ENCODE measurements at regions not wholly inside any gene's neighbourhood (a gene's known extent, or its start where the extent isn't known, plus 50 kb on each side); places are given as distances from the start of the nearest gene placed in this dataset.

GRCh38 chr10:44034946-44035345, 350.0 kb downstream of the CXCL12 start:
- 83 to 100% methylated on average over 1 of the region's 1 CpG for WGBS, 2 donors (ENCODE audit: low coverage in 1 of 2)
- TF ChIP-seq POLR2A (IDR thresholded peaks at IDR 0.05) (no peak), POLR2AphosphoS5 (IDR thresholded peaks at IDR 0.05) (no peak), EP300 (IDR thresholded peaks at IDR 0.05; ENCODE audit: low read depth) (no peak), CTCF (IDR thresholded peaks at IDR 0.05) (no peak)
- Histone ChIP-seq H3K36me3 (no peaks in the 10 kb centered on the region), H3K9me3 (no peaks in the 10 kb centered on the region), H3K27me3 (no peaks in the 10 kb centered on the region), H3K4me3 (no peak overlapping the region), H3K4me1 (no peaks in the 10 kb centered on the region), H3K27ac (no peak overlapping the region)
- no peak for DNase-seq
- intact Hi-C loops (cut with DNase I; ENCODE audit: low total_unique reads), result no loop called here
- in situ Hi-C loops (cut with MboI; ENCODE audit: low pct_ligation_motif_present in 1 of 4, low pct_unique_long_range_greater_than_20kb in 1 of 4, low sequenced_read_pairs in 3 of 4), result loop anchor here in 2 of 4 donors (25.0 kb wide), 2 partner anchors 348 to 827 kb away; no protein-coding TSS in a partner anchor

- in situ Hi-C loops (cut with MboI; ENCODE audit: low pct_ligation_motif_present in 1 of 4, low pct_unique_long_range_greater_than_20kb in 1 of 4, low sequenced_read_pairs in 3 of 4), result loop anchor here in 2 of 4 donors (25.0 kb wide), 2 partner anchors 346 to 829 kb away; no protein-coding TSS in a partner anchor
- Histone ChIP-seq H3K4me1 (no peaks in the 10 kb centered on the region), H3K27me3 (no peaks in the 10 kb centered on the region), H3K9me3 (no peaks in the 10 kb centered on the region), H3K4me3 (no peak overlapping the region), H3K27ac (no peak overlapping the region), H3K36me3 (no peaks in the 10 kb centered on the region)
- no peak for DNase-seq
- 60 to 77% methylated on average over 3 of the region's 3 CpGs for WGBS, 2 donors (ENCODE audit: low coverage in 1 of 2)
- no peak for TF ChIP-seq POLR2AphosphoS5 (IDR thresholded peaks at IDR 0.05)
- TF ChIP-seq EP300 (IDR thresholded peaks at IDR 0.05; ENCODE audit: low read depth), result no peak
- no peak for TF ChIP-seq CTCF (IDR thresholded peaks at IDR 0.05)
- TF ChIP-seq POLR2A (IDR thresholded peaks at IDR 0.05), result no peak
- intact Hi-C loops (cut with DNase I; ENCODE audit: low total_unique reads), result no loop called here
These were observed 351.9 kb downstream of the CXCL12 start for GRCh38 chr10:44033008-44033407.

GRCh38 chr10:44032216-44032615, 352.7 kb downstream of the CXCL12 start:
- H3K27ac ChIP-seq, result no peak overlapping the region
- no peaks in the 10 kb centered on the region for H3K4me1 ChIP-seq
- 67 to 100% methylated on average over 1 of the region's 1 CpG for WGBS, 2 donors (ENCODE audit: low coverage in 1 of 2)
- H3K27me3 ChIP-seq, result no peaks in the 10 kb centered on the region
- DNase-seq, result no peak
- no peak for TF ChIP-seq EP300 (IDR thresholded peaks at IDR 0.05; ENCODE audit: low read depth)
- TF ChIP-seq POLR2A (IDR thresholded peaks at IDR 0.05), result no peak
- no peak for TF ChIP-seq CTCF (IDR thresholded peaks at IDR 0.05)
- TF ChIP-seq POLR2AphosphoS5 (IDR thresholded peaks at IDR 0.05), result no peak
- no peaks in the 10 kb centered on the region for H3K36me3 ChIP-seq
- no peaks in the 10 kb centered on the region for H3K9me3 ChIP-seq
- in situ Hi-C loops (cut with MboI; ENCODE audit: low pct_ligation_motif_present in 1 of 4, low pct_unique_long_range_greater_than_20kb in 1 of 4, low sequenced_read_pairs in 3 of 4) (loop anchor here in 2 of 4 donors (25.0 kb wide), 2 partner anchors 345 to 830 kb away; no protein-coding TSS in a partner anchor), intact Hi-C loops (cut with DNase I; ENCODE audit: low total_unique reads) (no loop called here)
- no peak overlapping the region for H3K4me3 ChIP-seq

GRCh38 chr10:44030738-44031137, 354.2 kb downstream of the CXCL12 start:
- DNase-seq, result no peak
- no peaks in the 10 kb centered on the region for H3K36me3 ChIP-seq
- no peaks in the 10 kb centered on the region for H3K9me3 ChIP-seq
- intact Hi-C loops (cut with DNase I; ENCODE audit: low total_unique reads), result no loop called here
- H3K27ac ChIP-seq, result peak overlapping the region in 1 of 4 donors; percentile 27
- H3K4me3 ChIP-seq, result no peak overlapping the region
- in situ Hi-C loops (cut with MboI; ENCODE audit: low pct_ligation_motif_present in 1 of 4, low pct_unique_long_range_greater_than_20kb in 1 of 4, low sequenced_read_pairs in 3 of 4), result loop anchor here in 2 of 4 donors (25.0 kb wide), 2 partner anchors 343 to 832 kb away; no protein-coding TSS in a partner anchor
- no peaks in the 10 kb centered on the region for H3K27me3 ChIP-seq
- no peak for TF ChIP-seq POLR2AphosphoS5 (IDR thresholded peaks at IDR 0.05)
- TF ChIP-seq POLR2A (IDR thresholded peaks at IDR 0.05), result no peak
- H3K4me1 ChIP-seq, result no peaks in the 10 kb centered on the region
- WGBS, 2 donors (ENCODE audit: low coverage in 1 of 2), result 55 to 91% methylated on average over 1 to 2 of the region's 2 CpGs

- WGBS, 2 donors (ENCODE audit: low coverage in 1 of 2), result 70% methylated on average over 4 of the region's 4 CpGs; no CpG with 5 or more reads in 1 of the 2 donors
- no peaks in the 10 kb centered on the region for H3K27me3 ChIP-seq
- intact Hi-C loops (cut with DNase I; ENCODE audit: low total_unique reads), result no loop called here
- TF ChIP-seq EP300 (IDR thresholded peaks at IDR 0.05; ENCODE audit: low read depth), result no peak
- no peak for TF ChIP-seq POLR2AphosphoS5 (IDR thresholded peaks at IDR 0.05)
- TF ChIP-seq CTCF (IDR thresholded peaks at IDR 0.05), result no peak
- TF ChIP-seq POLR2A (IDR thresholded peaks at IDR 0.05), result no peak
- in situ Hi-C loops (cut with MboI; ENCODE audit: low pct_ligation_motif_present in 1 of 4, low pct_unique_long_range_greater_than_20kb in 1 of 4, low sequenced_read_pairs in 3 of 4), result loop anchor here in 2 of 4 donors (25.0 kb wide), 2 partner anchors 343 to 832 kb away; no protein-coding TSS in a partner anchor
- DNase-seq, result no peak
- no peaks in the 10 kb centered on the region for H3K4me1 ChIP-seq
- no peaks in the 10 kb centered on the region for H3K9me3 ChIP-seq
- no peak overlapping the region for H3K27ac ChIP-seq
- no peak overlapping the region for H3K4me3 ChIP-seq
- no peaks in the 10 kb centered on the region for H3K36me3 ChIP-seq
These were observed 354.8 kb downstream of the CXCL12 start for GRCh38 chr10:44030132-44030531.

All from transverse colon (tissue), 4 donors.